Subcutaneous abdominal adipose tissue (tissue), 5 donors: ENCODE measurements at regions not wholly inside any gene's neighbourhood (a gene's known extent, or its start where the extent isn't known, plus 50 kb on each side); places are given as distances from the start of the nearest gene placed in this dataset.

ENCODE experiments used
- H3K27ac ChIP-seq: one replicate; pipeline ENCODE4 v1.7.0; 2013; ENCODE audit warnings: low read depth, mild to moderate bottlenecking, inconsistent platforms, low read length, moderate library complexity
- H3K27me3 ChIP-seq, 5 donors: one replicate each; pipeline ENCODE4 v1.7.0; 2013; ENCODE audit warnings: low read length in 5 of 5, inconsistent platforms in 1 of 5; ENCODE audit not compliant: control insufficient read depth in 5 of 5, insufficient read depth in 4 of 5
- H3K36me3 ChIP-seq, 5 donors: one replicate each; pipeline ENCODE4 v1.7.0; 2013; ENCODE audit warnings: low read length in 5 of 5; ENCODE audit not compliant: control insufficient read depth in 5 of 5, insufficient read depth in 5 of 5
- H3K4me1 ChIP-seq, 5 donors: one replicate each; pipeline ENCODE4 v1.7.0; 2013; ENCODE audit warnings: low read length in 5 of 5, mild to moderate bottlenecking in 3 of 5, moderate library complexity in 1 of 5; ENCODE audit not compliant: control insufficient read depth in 5 of 5, insufficient read depth in 5 of 5
- H3K4me3 ChIP-seq, 5 donors: one replicate each; pipeline ENCODE4 v1.7.0; 2013; ENCODE audit warnings: low read length in 5 of 5, low read depth in 1 of 5
- H3K9ac ChIP-seq, 5 donors: one replicate each; pipeline ENCODE4 v1.7.0; 2013; ENCODE audit warnings: low read length in 5 of 5, mild to moderate bottlenecking in 4 of 5, moderate library complexity in 3 of 5
- H3K9me3 ChIP-seq, 5 donors: one replicate each; pipeline ENCODE4 v1.7.0; 2013; ENCODE audit warnings: low read length in 5 of 5; ENCODE audit not compliant: control insufficient read depth in 5 of 5
- donor health status: healthy.
- donor health status: healthy.
- donor health status: healthy.
- donor health status: healthy.
- donor health status: healthy.

DNA sequence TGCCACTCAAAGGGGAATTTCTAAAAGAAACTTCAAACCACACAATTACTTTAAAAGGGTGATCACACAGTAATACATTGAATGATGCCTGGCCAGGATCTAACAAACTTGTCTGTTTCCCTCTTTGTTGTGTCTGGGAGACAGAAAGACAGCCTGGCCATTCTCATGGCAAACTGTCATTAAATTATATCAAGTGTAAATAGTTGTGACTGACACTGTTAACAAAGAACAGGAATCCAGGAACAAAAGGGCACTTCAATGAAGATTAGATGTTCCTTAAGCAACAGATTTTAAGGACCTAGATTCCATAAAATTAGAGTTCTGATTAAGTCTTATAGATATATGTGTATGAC is 383.6 kb downstream of the KCNJ2 start:
- Histone ChIP-seq H3K9me3 (no peaks in the 10 kb centered on the region), H3K27ac (no peak overlapping the region), H3K4me1 (no peaks in the 10 kb centered on the region), H3K4me3 (no peak overlapping the region), H3K27me3 (no peaks in the 10 kb centered on the region), H3K9ac (no peak overlapping the region), H3K36me3 (no peaks in the 10 kb centered on the region)

- Histone ChIP-seq H3K27ac (no peak overlapping the region), H3K27me3 (no peaks in the 10 kb centered on the region), H3K36me3 (no peaks in the 10 kb centered on the region), H3K9me3 (no peaks in the 10 kb centered on the region), H3K9ac (no peak overlapping the region), H3K4me1 (peaks cover 0 to 4% (median 0%) of the 10 kb centered on the region in 5 donors), H3K4me3 (no peak overlapping the region)
Observed at GRCh38 chr17:70555723-70556122, 386.4 kb downstream of the KCNJ2 start.

DNA sequence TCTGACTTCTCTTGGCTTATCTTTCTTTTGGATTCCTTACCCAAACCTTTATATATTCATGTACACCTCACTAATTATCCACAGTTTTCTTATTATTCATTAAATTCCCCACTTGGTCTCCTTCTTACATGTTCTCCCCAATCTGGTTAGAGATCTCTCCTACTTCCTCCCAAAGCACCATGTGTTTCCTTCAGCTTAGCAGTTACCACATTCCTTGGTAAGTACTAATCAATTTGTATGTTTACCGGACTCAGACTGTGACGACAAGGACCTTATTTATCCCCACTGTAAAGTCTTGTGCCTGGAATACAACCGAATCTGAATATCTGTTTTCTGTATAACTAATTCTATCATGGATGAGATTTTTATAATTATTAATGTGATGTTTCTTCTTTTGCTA is 389.5 kb downstream of the KCNJ2 start:
- no peaks in the 10 kb centered on the region for H3K27me3 ChIP-seq
- no peaks in the 10 kb centered on the region for H3K9me3 ChIP-seq
- no peak overlapping the region for H3K9ac ChIP-seq

GRCh38 chr17:70560471-70560870 is 391.1 kb downstream of the KCNJ2 start:
- H3K4me3 ChIP-seq: no peak overlapping the region
- H3K9ac ChIP-seq: no peak overlapping the region
- H3K9me3 ChIP-seq: no peaks in the 10 kb centered on the region
- H3K27ac ChIP-seq: no peak overlapping the region
- H3K4me1 ChIP-seq: peaks cover 0 to 4% (median 0%) of the 10 kb centered on the region in 5 donors
- no peaks in the 10 kb centered on the region for H3K27me3 ChIP-seq
- H3K36me3 ChIP-seq: no peaks in the 10 kb centered on the region

More for the DNA sequence above, 389.5 kb downstream of the KCNJ2 start:
- no peaks in the 10 kb centered on the region for H3K36me3 ChIP-seq
- H3K4me1 ChIP-seq: peaks cover 0 to 4% (median 0%) of the 10 kb centered on the region in 5 donors
- no peak overlapping the region for H3K4me3 ChIP-seq
- no peak overlapping the region for H3K27ac ChIP-seq

DNA sequence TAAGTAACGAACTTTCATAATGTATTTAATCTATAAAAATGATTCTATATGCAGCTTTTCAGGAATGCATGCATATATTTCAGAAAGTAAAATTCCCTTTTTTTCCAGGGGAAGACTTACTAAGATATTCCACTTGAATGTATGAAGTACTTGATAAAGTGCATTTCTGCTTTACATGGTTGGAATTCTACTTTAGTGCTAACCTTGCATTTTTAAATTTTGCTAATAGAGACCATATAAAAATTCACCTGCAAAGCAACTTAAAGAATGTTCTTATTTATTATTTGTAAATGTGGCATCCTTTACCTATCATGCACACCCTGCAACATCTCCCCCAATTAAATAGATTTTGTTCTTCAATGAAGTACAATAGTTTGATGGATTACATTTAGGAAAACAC is 392.8 kb downstream of the KCNJ2 start:
- Histone ChIP-seq H3K27me3 (no peaks in the 10 kb centered on the region), H3K9me3 (no peaks in the 10 kb centered on the region), H3K9ac (no peak overlapping the region), H3K4me3 (no peak overlapping the region), H3K27ac (no peak overlapping the region), H3K4me1 (peaks cover 0 to 4% (median 0%) of the 10 kb centered on the region in 5 donors), H3K36me3 (no peaks in the 10 kb centered on the region)

GRCh38 chr17:70563281-70563820 is 394.0 kb downstream of the KCNJ2 start:
- Histone ChIP-seq H3K27me3 (no peaks in the 10 kb centered on the region), H3K9me3 (no peaks in the 10 kb centered on the region), H3K36me3 (no peaks in the 10 kb centered on the region), H3K4me1 (peaks cover 0 to 4% (median 0%) of the 10 kb centered on the region in 5 donors), H3K9ac (no peak overlapping the region), H3K4me3 (no peak overlapping the region), H3K27ac (no peak overlapping the region)

DNA sequence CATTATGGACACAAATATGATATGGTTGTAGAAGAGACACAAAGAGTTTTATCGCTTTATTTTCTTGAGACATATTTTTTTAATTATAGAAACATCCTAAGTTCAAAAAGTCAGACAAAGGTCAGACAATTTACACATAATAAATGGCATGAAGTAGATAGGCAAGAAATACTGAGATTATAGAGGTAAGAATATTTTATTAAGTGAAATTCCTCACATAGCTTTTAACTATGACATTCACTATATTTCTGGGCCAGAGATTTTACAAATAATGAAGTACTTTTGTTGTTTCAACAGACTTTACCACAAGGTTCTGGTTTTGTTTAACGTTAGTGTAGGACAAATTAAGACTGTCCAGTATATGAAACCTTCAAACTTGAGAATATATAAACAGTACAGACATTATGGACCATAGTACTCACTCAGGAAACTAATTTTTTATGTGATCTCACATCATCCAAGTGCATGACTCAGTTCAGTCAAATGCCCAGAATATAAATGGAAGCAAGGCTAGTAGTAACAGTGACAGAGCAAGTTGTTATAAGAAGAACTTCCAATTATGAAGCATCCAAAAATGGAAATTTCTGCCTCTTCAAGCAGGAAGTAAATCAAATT is 394.8 kb downstream of the KCNJ2 start:
- H3K4me1 ChIP-seq: peaks cover 0 to under 1% (median 0%) of the 10 kb centered on the region in 5 donors
- no peak overlapping the region for H3K27ac ChIP-seq
- no peak overlapping the region for H3K4me3 ChIP-seq
- no peaks in the 10 kb centered on the region for H3K36me3 ChIP-seq
- H3K9ac ChIP-seq: no peak overlapping the region
- H3K9me3 ChIP-seq: no peaks in the 10 kb centered on the region
- H3K27me3 ChIP-seq: no peaks in the 10 kb centered on the region

DNA sequence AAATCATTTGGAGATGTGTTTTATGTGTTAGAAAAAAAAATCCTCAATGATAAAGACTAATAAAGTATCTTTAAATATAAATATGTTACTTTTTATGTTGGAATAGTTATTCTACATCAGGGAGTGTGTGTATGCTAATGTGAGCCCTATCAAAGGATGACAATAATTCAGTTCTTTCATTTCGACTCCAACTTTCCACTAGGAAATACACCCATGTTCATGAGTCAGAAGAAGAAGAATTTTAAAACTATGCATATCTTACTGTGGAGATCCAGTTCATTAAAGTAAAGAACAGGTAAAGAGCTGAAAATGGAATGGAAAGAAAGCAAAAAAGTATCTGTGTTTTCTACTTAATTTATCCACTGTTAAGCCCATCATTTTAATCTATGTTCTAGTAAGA is 399.8 kb downstream of the KCNJ2 start:
- Histone ChIP-seq H3K27ac (no peak overlapping the region), H3K9ac (no peak overlapping the region), H3K27me3 (no peaks in the 10 kb centered on the region), H3K36me3 (no peaks in the 10 kb centered on the region), H3K9me3 (no peaks in the 10 kb centered on the region), H3K4me3 (no peak overlapping the region), H3K4me1 (no peaks in the 10 kb centered on the region)

DNA sequence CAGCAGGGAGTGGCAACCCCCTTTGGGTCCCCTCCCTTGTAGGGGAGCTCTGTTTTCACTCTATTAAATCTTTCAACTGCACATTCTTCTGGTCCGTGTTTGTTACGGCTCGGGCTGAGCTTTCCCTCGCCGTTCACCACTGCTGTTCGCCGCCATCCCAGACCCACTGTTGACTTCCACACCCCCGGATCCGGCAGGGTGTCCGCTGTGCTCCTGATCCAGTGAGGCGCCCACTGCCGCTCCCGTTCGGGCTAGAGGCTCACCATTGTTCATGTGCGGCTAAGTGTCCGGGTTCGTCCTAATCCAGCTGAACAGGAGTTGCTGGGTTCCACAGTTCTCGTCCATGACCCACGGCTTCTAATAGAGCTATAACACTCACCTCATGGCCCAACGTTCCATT is 408.1 kb downstream of the KCNJ2 start:
- Histone ChIP-seq H3K27me3 (no peaks in the 10 kb centered on the region), H3K27ac (no peak overlapping the region), H3K9me3 (no peaks in the 10 kb centered on the region), H3K36me3 (no peaks in the 10 kb centered on the region), H3K4me3 (no peak overlapping the region), H3K4me1 (no peaks in the 10 kb centered on the region), H3K9ac (no peak overlapping the region)

DNA sequence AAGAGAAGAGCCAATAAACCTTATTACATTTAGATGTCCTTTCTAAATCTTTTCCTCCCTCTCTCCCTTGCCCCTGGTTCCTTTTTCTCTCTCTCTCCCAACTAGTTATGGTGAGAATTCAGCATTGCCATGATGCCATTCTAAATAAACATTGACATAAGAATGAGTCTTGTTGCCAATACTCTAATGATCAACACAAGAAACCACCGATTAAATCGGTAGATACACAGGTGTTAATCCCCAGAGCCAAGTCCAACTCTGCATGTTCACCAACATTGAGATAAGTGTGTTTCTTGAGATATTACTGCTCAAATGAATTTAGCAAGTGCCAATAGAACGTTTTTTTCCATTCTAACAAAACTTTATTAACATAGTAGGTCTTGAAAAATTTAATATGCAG is 412.1 kb downstream of the KCNJ2 start:
- Histone ChIP-seq H3K36me3 (no peaks in the 10 kb centered on the region), H3K9ac (no peak overlapping the region), H3K9me3 (peaks cover 0 to 9% (median 3%) of the 10 kb centered on the region in 5 donors)

More for the DNA sequence above, 412.1 kb downstream of the KCNJ2 start:
- H3K27ac ChIP-seq: no peak overlapping the region
- H3K4me3 ChIP-seq: no peak overlapping the region
- H3K4me1 ChIP-seq: no peaks in the 10 kb centered on the region
- H3K27me3 ChIP-seq: no peaks in the 10 kb centered on the region
